OCI-LY7 (cell line): ENCODE measurements at regions not wholly inside any gene's neighbourhood (a gene's known extent, or its start where the extent isn't known, plus 50 kb on each side); places are given as distances from the start of the nearest gene placed in this dataset.

ENCODE experiments used
- BruUV-seq: library from RNA; stranded (reverse); fragments of 400-500 nt; replicated peaks from 2 replicates; lab custom pipeline; 2021; lab: Mats Ljungman, UMichigan
- CTCF ChIA-PET: fragments of 300-600 bp; sonication (Branson Sonifier 250); formaldehyde crosslinking; loops from one replicate; lab custom pipeline; 2022; ENCODE audit warnings: antibody characterized with exemption; ENCODE audit not compliant: unreplicated experiment; lab: Charles Lee
- POLR2A ChIA-PET: fragments of 300-600 bp; sonication (Branson Sonifier 250); formaldehyde crosslinking; loops from one replicate; lab custom pipeline; 2022; ENCODE audit warnings: antibody characterized with exemption; lab: Charles Lee
- DNase-seq: peaks from one replicate; pipeline ENCODE4 v3.0.0-alpha.2; 2015; ENCODE audit warnings: low spot score
- H2AFZ ChIP-seq: fragments of 200-600 bp; sonication (generic), shearing (Covaris generic); 2 replicates; pipeline ENCODE4 v1.6.1; 2014; ENCODE audit warnings: mild to moderate bottlenecking, antibody characterized with exemption, low read length, moderate library complexity
- H3K27ac ChIP-seq: fragments of 200-600 bp; sonication (generic); 2 replicates; pipeline ENCODE4 v1.5.1; 2014; ENCODE audit warnings: mixed run types, low read depth, mild to moderate bottlenecking, moderate library complexity, low read length, inconsistent platforms; ENCODE audit not compliant: poor library complexity, severe bottlenecking
- H3K36me3 ChIP-seq: fragments of 200-600 bp; sonication (generic); 2 replicates; pipeline ENCODE4 v1.6.1; 2014; ENCODE audit warnings: mild to moderate bottlenecking, antibody characterized with exemption, low read length, moderate library complexity, mixed read lengths; ENCODE audit not compliant: insufficient read depth
- H3K4me1 ChIP-seq: fragments of 200-600 bp; sonication (generic); 2 replicates; pipeline ENCODE4 v1.5.1; 2014; ENCODE audit warnings: mild to moderate bottlenecking, low read length; ENCODE audit not compliant: insufficient read depth, poor library complexity, severe bottlenecking
- H3K4me2 ChIP-seq: fragments of 200-600 bp; sonication (generic); 2 replicates; pipeline ENCODE4 v1.6.1; 2014; ENCODE audit warnings: mild to moderate bottlenecking, low read length
- H3K4me3 ChIP-seq: fragments of 200-600 bp; sonication (generic); 2 replicates; pipeline ENCODE4 v1.5.1; 2014; ENCODE audit warnings: mild to moderate bottlenecking, low read depth, low read length; ENCODE audit not compliant: poor library complexity, severe bottlenecking
- H3K79me2 ChIP-seq: fragments of 200-600 bp; sonication (generic); 2 replicates; pipeline ENCODE4 v1.6.1; 2016; ENCODE audit warnings: low read depth, mild to moderate bottlenecking, low read length, moderate library complexity, mixed read lengths; ENCODE audit not compliant: insufficient read depth
- H3K9me2 ChIP-seq: fragments of 200-600 bp; sonication (generic); 2 replicates; pipeline ENCODE4 v1.6.1; 2016; ENCODE audit warnings: mild to moderate bottlenecking, low read length, mixed read lengths; ENCODE audit not compliant: insufficient read depth
- H3K9me3 ChIP-seq: fragments of 200-600 bp; sonication (generic); 2 replicates; pipeline ENCODE4 v1.6.1; 2014; ENCODE audit warnings: mild to moderate bottlenecking, mixed run types, low read length, mixed read lengths
- H4K20me1 ChIP-seq: fragments of 200-600 bp; sonication (generic); 2 replicates; pipeline ENCODE4 v1.6.1; 2014; ENCODE audit warnings: mild to moderate bottlenecking, antibody characterized with exemption, low read length, moderate library complexity, mixed read lengths; ENCODE audit not compliant: insufficient read depth
- CTCF ChIP-seq: fragments of 200-600 bp; sonication (generic); conservative IDR thresholded peaks from 2 replicates; pipeline ENCODE4 v1.5.1; 2014; ENCODE audit warnings: mild to moderate bottlenecking, antibody characterized with exemption, low read length, moderate library complexity, mixed read lengths
- EZH2phosphoT487 ChIP-seq: fragments of 200-600 bp; sonication (generic); IDR thresholded peaks from 2 replicates; pipeline ENCODE4 v1.6.1; 2018; ENCODE audit warnings: low read depth, borderline replicate concordance, mild to moderate bottlenecking, mixed run types, antibody characterized with exemption, low read length, moderate library complexity, mixed read lengths
- intact Hi-C: fragments of 100-400 bp; cut with micrococcal nuclease; formaldehyde crosslinking; loops from one replicate; pipeline ENCODE4 v1.10.0; 2022; ENCODE audit not compliant: unreplicated experiment

GRCh38 chr5:79186021-79186420 lies 49.9 kb upstream of the JMY start:
- POLR2A ChIA-PET, result no interaction called here
- no peak overlapping the region for H2AFZ ChIP-seq
- no peak overlapping the region for H3K4me3 ChIP-seq
- CTCF ChIA-PET, result no interaction called here
- no peak overlapping the region for H3K27ac ChIP-seq
- H4K20me1 ChIP-seq, result no peaks in the 10 kb centered on the region
- no peaks in the 10 kb centered on the region for H3K79me2 ChIP-seq
- TF ChIP-seq CTCF (no peak), EZH2phosphoT487 (no peak)
- H3K9me3 ChIP-seq, result no peaks in the 10 kb centered on the region
- DNase-seq, result no peak
- no peaks in the 10 kb centered on the region for H3K9me2 ChIP-seq
- no peak overlapping the region for H3K4me2 ChIP-seq
- H3K4me1 ChIP-seq, result no peaks in the 10 kb centered on the region
- H3K36me3 ChIP-seq, result no peaks in the 10 kb centered on the region
- intact Hi-C loops, result no loop called here
- BruUV-seq, result no TSS peak
